CD4-positive, CD25-positive, alpha-beta regulatory T cell (primary cell): ENCODE measurements at regions not wholly inside any gene's neighbourhood (a gene's known extent, or its start where the extent isn't known, plus 50 kb on each side); places are given as distances from the start of the nearest gene placed in this dataset.

Experiments used
- ATAC-seq, 2 donors: fragments of 150-1000 bp; cut with Tn5 transposase; one replicate each; pipeline ENCODE4 v1.10.0; 2021; ENCODE audit warnings: low read depth in 2 of 2, moderate number of reproducible peaks in 2 of 2, moderate library complexity in 1 of 2
- DNase-seq, 3 donors: peaks; one replicate each; pipeline versions ENCODE4 v3.0.0 to v3.0.0-alpha.2; 2012 to 2022; ENCODE audit warnings: mixed read lengths in 1 of 3
- H3K27ac ChIP-seq: one replicate; pipeline ENCODE4 v1.7.0; 2013; ENCODE audit warnings: mild to moderate bottlenecking, low read length; ENCODE audit not compliant: insufficient read depth, poor library complexity, severe bottlenecking
- H3K27me3 ChIP-seq: one replicate; pipeline ENCODE4 v1.7.0; 2013; ENCODE audit warnings: low read length; ENCODE audit not compliant: control insufficient read depth, insufficient read depth
- H3K36me3 ChIP-seq: one replicate; pipeline ENCODE4 v1.7.0; 2013; ENCODE audit warnings: mild to moderate bottlenecking, low read length, moderate library complexity; ENCODE audit not compliant: control insufficient read depth, insufficient read depth
- H3K4me1 ChIP-seq: 2 replicates; pipeline ENCODE4 v1.7.0; 2013; ENCODE audit warnings: mild to moderate bottlenecking, low read length; ENCODE audit not compliant: insufficient read depth, control insufficient read depth, poor library complexity, severe bottlenecking
- H3K4me3 ChIP-seq: one replicate; pipeline ENCODE4 v1.7.0; 2013; ENCODE audit warnings: low read depth, mild to moderate bottlenecking, low read length, moderate library complexity
- H3K9me3 ChIP-seq, 2 experiments: 1 replicate in 1 of 2; 2 replicates in 1 of 2; pipeline ENCODE4 v1.7.0; 2013; ENCODE audit warnings: low read length in 2 of 2, mild to moderate bottlenecking in 1 of 2, moderate library complexity in 1 of 2; ENCODE audit not compliant: control insufficient read depth in 2 of 2
- H3K27ac Mint-ChIP-seq, 3 donors: one replicate each; pipeline ENCODE4 v1.8.0; 2020 to 2022; ENCODE audit warnings: mild to moderate bottlenecking in 3 of 3, mixed read lengths in 3 of 3, moderate library complexity in 2 of 3
- H3K27me3 Mint-ChIP-seq: one replicate; pipeline ENCODE4 v1.8.0; 2022; ENCODE audit warnings: mild to moderate bottlenecking, mixed read lengths
- H3K36me3 Mint-ChIP-seq: one replicate; pipeline ENCODE4 v1.8.0; 2020; ENCODE audit warnings: mixed read lengths
- H3K4me1 Mint-ChIP-seq, 4 donors: one replicate each; pipeline ENCODE4 v1.8.0; 2020 to 2022; ENCODE audit warnings: mixed read lengths in 4 of 4, mild to moderate bottlenecking in 1 of 4
- H3K4me3 Mint-ChIP-seq, 4 donors: one replicate each; pipeline ENCODE4 v1.8.0; 2020 to 2022; ENCODE audit warnings: mild to moderate bottlenecking in 4 of 4, mixed read lengths in 4 of 4, moderate library complexity in 3 of 4
- H3K9me3 Mint-ChIP-seq, 7 donors: one replicate each; pipeline ENCODE4 v1.8.0; 2020 to 2022; ENCODE audit warnings: mixed read lengths in 7 of 7, mild to moderate bottlenecking in 3 of 7, moderate library complexity in 2 of 7

- peaks cover 0 to 1% (median 0%) of the 10 kb centered on the region in 7 donors for H3K9me3 Mint-ChIP-seq
- Histone ChIP-seq H3K9me3 (no peaks in the 10 kb centered on the region), H3K4me3 (no peak overlapping the region), H3K27me3 (no peaks in the 10 kb centered on the region), H3K4me1 (no peaks in the 10 kb centered on the region), H3K27ac (no peak overlapping the region), H3K36me3 (no peaks in the 10 kb centered on the region)
- no peaks in the 10 kb centered on the region for H3K27me3 Mint-ChIP-seq
- no peaks in the 10 kb centered on the region for H3K36me3 Mint-ChIP-seq
- H3K27ac Mint-ChIP-seq, result no peak overlapping the region
- H3K4me1 Mint-ChIP-seq, result peaks cover 0 to 10% (median 2%) of the 10 kb centered on the region in 4 donors
- no peak for ATAC-seq
- DNase-seq, result no peak
- H3K4me3 Mint-ChIP-seq, result no peak overlapping the region
Observed at GRCh38 chr1:101151286-101151685, 85.5 kb upstream of the S1PR1 start.

DNA sequence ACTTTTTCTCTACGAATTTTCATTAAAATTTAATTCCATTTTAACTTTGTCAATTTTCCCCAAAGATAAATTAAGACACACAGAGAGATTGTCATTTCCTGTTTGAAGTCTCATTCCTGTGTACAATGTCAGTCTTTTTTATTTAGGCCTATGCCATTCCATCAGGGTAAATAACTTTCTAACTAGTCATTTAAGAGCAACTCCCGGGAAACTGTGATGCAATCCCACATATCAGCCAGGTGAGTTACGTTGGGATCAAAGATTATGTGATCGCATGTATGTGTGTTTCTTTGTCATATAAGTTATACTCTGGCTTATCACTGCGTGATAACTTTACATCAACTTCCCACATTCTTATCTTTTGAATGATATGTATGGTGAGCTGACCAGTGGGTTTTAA is 86.1 kb upstream of the S1PR1 start:
- Mint-ChIP-seq H3K9me3 (peaks cover 0 to 1% (median 0%) of the 10 kb centered on the region in 7 donors), H3K36me3 (no peaks in the 10 kb centered on the region), H3K27me3 (no peaks in the 10 kb centered on the region), H3K4me3 (no peak overlapping the region), H3K4me1 (peaks cover 0 to 10% (median 2%) of the 10 kb centered on the region in 4 donors), H3K27ac (no peak overlapping the region)
- no peak overlapping the region for H3K27ac ChIP-seq
- ATAC-seq (no peak), DNase-seq (no peak)
- no peaks in the 10 kb centered on the region for H3K9me3 ChIP-seq
- no peaks in the 10 kb centered on the region for H3K4me1 ChIP-seq
- H3K4me3 ChIP-seq, result no peak overlapping the region
- H3K27me3 ChIP-seq, result no peaks in the 10 kb centered on the region
- no peaks in the 10 kb centered on the region for H3K36me3 ChIP-seq

DNA sequence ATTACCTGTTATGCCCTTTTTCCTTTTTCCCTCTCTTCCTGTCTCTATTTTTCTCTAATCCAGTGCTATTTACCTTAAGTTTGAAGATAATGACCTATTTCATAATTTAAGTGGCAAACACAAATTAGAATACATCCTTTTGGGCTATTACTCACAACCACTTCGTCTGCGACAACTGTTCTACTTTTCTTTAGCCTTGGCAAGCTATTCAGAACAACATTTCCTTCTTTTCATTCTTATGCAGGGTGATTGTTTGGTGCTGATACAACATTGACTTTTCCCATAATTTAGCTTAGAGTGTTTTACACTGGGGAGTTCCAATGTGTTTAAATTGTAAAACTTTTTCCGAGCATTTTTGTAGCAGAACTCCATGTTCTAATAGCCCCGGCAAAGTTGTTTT is 86.6 kb upstream of the S1PR1 start:
- ATAC-seq (no peak), DNase-seq (no peak)
- no peaks in the 10 kb centered on the region for H3K27me3 Mint-ChIP-seq
- no peaks in the 10 kb centered on the region for H3K27me3 ChIP-seq
- H3K9me3 ChIP-seq, result no peaks in the 10 kb centered on the region
- peaks cover 0 to 1% (median 0%) of the 10 kb centered on the region in 7 donors for H3K9me3 Mint-ChIP-seq
- H3K27ac Mint-ChIP-seq, result no peak overlapping the region
- H3K4me3 ChIP-seq, result no peak overlapping the region
- H3K4me3 Mint-ChIP-seq, result no peak overlapping the region
- no peaks in the 10 kb centered on the region for H3K4me1 ChIP-seq
- no peaks in the 10 kb centered on the region for H3K36me3 ChIP-seq
- no peaks in the 10 kb centered on the region for H3K36me3 Mint-ChIP-seq
- peaks cover 0 to 10% (median 2%) of the 10 kb centered on the region in 4 donors for H3K4me1 Mint-ChIP-seq
- H3K27ac ChIP-seq, result no peak overlapping the region

- peak overlapping the region in 2 of 3 donors; percentile 3 to 17 for H3K27ac Mint-ChIP-seq
Observed at GRCh38 chr1:101148980-101149379, 87.8 kb upstream of the S1PR1 start.

DNA sequence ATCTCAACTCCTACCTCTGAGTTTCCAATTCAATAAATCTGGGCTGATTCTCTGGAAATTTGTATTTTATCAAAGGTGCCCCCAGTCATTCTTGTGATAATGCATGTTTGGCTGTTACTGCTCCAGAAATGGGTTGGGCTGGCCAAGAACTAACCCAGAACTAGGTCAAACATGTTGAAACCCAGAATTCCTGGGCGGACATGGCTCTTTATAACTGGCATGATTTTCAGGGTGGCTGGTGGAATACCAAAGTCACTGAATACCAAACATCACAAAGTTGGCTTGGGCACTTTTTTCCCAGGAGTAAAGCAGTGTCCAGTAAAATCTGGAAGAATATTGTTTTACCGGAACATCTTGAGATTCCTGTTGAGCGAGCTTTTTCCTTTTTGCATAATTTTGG is 89.4 kb upstream of the S1PR1 start:
- H3K4me1 ChIP-seq, result no peaks in the 10 kb centered on the region
- H3K27ac Mint-ChIP-seq, result no peak overlapping the region
- no peak overlapping the region for H3K4me3 ChIP-seq
- no peaks in the 10 kb centered on the region for H3K36me3 Mint-ChIP-seq
- no peaks in the 10 kb centered on the region for H3K36me3 ChIP-seq
- H3K4me1 Mint-ChIP-seq, result peaks cover 0 to 10% (median under 1%) of the 10 kb centered on the region in 4 donors
- DNase-seq (no peak), ATAC-seq (no peak)
- no peak overlapping the region for H3K27ac ChIP-seq
- no peaks in the 10 kb centered on the region for H3K27me3 Mint-ChIP-seq
- no peak overlapping the region for H3K4me3 Mint-ChIP-seq
- H3K9me3 ChIP-seq, result no peaks in the 10 kb centered on the region
- peaks cover 0 to 1% (median 0%) of the 10 kb centered on the region in 7 donors for H3K9me3 Mint-ChIP-seq
- H3K27me3 ChIP-seq, result no peaks in the 10 kb centered on the region

More at GRCh38 chr1:101148980-101149379, 87.8 kb upstream of the S1PR1 start:
- no peaks in the 10 kb centered on the region for H3K4me1 ChIP-seq
- no peaks in the 10 kb centered on the region for H3K36me3 ChIP-seq
- no peak for DNase-seq
- peaks cover 0 to 10% (median 2%) of the 10 kb centered on the region in 4 donors for H3K4me1 Mint-ChIP-seq
- no peak overlapping the region for H3K27ac ChIP-seq
- H3K36me3 Mint-ChIP-seq, result no peaks in the 10 kb centered on the region
- H3K4me3 Mint-ChIP-seq, result no peak overlapping the region
- peaks cover 0 to 1% (median 0%) of the 10 kb centered on the region in 7 donors for H3K9me3 Mint-ChIP-seq
- ATAC-seq, result no peak
- H3K27me3 Mint-ChIP-seq, result no peaks in the 10 kb centered on the region
- no peaks in the 10 kb centered on the region for H3K9me3 ChIP-seq
- no peak overlapping the region for H3K4me3 ChIP-seq
- H3K27me3 ChIP-seq, result no peaks in the 10 kb centered on the region

DNA sequence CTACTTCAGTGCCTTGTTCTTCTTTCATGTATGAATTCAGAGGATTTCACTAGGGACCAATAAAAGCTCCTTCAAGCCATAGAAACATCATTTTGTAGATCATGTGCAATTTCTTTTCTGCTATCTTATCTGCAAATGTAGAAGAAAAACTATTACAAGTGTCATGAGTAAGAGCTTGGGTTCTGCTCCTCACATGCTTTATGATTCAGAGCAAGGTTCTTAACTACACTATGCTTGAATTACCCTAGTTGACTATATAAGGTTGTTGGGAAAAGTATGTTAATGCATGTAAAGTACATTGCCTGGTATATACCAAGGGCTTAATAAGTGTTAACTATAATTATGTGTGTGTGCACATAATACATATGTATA is 91.4 kb upstream of the S1PR1 start:
- Histone ChIP-seq H3K4me3 (no peak overlapping the region), H3K4me1 (no peaks in the 10 kb centered on the region), H3K36me3 (no peaks in the 10 kb centered on the region), H3K9me3 (no peaks in the 10 kb centered on the region), H3K27me3 (no peaks in the 10 kb centered on the region), H3K27ac (no peak overlapping the region)
- no peaks in the 10 kb centered on the region for H3K27me3 Mint-ChIP-seq
- DNase-seq (no peak), ATAC-seq (no peak)
- H3K9me3 Mint-ChIP-seq, result peaks cover 0 to 1% (median 0%) of the 10 kb centered on the region in 7 donors
- no peaks in the 10 kb centered on the region for H3K36me3 Mint-ChIP-seq
- H3K4me1 Mint-ChIP-seq, result peaks cover 0 to 4% (median under 1%) of the 10 kb centered on the region in 4 donors
- no peak overlapping the region for H3K27ac Mint-ChIP-seq
- no peak overlapping the region for H3K4me3 Mint-ChIP-seq

GRCh38 chr1:101144671-101145448 is 92.0 kb upstream of the S1PR1 start:
- no peaks in the 10 kb centered on the region for H3K36me3 ChIP-seq
- Mint-ChIP-seq H3K27me3 (no peaks in the 10 kb centered on the region), H3K27ac (peak overlapping the region in 2 of 3 donors; percentile 25 to 26), H3K4me3 (no peak overlapping the region), H3K36me3 (no peaks in the 10 kb centered on the region), H3K4me1 (peaks cover 0 to 6% (median 4%) of the 10 kb centered on the region in 4 donors), H3K9me3 (peaks cover 0 to 1% (median 0%) of the 10 kb centered on the region in 7 donors)
- no peaks in the 10 kb centered on the region for H3K9me3 ChIP-seq
- DNase-seq (no peak), ATAC-seq (no peak)
- no peak overlapping the region for H3K27ac ChIP-seq
- H3K27me3 ChIP-seq, result no peaks in the 10 kb centered on the region
- H3K4me3 ChIP-seq, result no peak overlapping the region
- H3K4me1 ChIP-seq, result no peaks in the 10 kb centered on the region

- Mint-ChIP-seq H3K4me1 (peaks cover 10 to 18% (median 13%) of the 10 kb centered on the region in 4 donors), H3K27me3 (no peaks in the 10 kb centered on the region), H3K36me3 (no peaks in the 10 kb centered on the region)
Observed at GRCh38 chr1:101142244-101142643, 94.6 kb upstream of the S1PR1 start.

More at GRCh38 chr1:101142244-101142643, 94.6 kb upstream of the S1PR1 start:
- Mint-ChIP-seq H3K27ac (no peak overlapping the region), H3K4me3 (no peak overlapping the region), H3K9me3 (peaks cover 0 to 1% (median 0%) of the 10 kb centered on the region in 7 donors)
- Histone ChIP-seq H3K4me3 (no peak overlapping the region), H3K27ac (no peak overlapping the region), H3K36me3 (no peaks in the 10 kb centered on the region), H3K9me3 (no peaks in the 10 kb centered on the region), H3K27me3 (no peaks in the 10 kb centered on the region), H3K4me1 (peaks cover 5% of the 10 kb centered on the region)
- ATAC-seq (no peak), DNase-seq (no peak)
